Esophagus squamous epithelium (tissue), 5 donors: ENCODE measurements at regions not wholly inside any gene's neighbourhood (a gene's known extent, or its start where the extent isn't known, plus 50 kb on each side); places are given as distances from the start of the nearest gene placed in this dataset.
"Not testable (repeated sequence)": the region's sequence is repeated elsewhere in the genome, so short reads cannot be mapped to it uniquely, and the experiment has no call there.

Experiments used
- DNase-seq: peaks from one replicate; lab custom pipeline; 2025; lab: John Stamatoyannopoulos, UW
- H3K27ac ChIP-seq, 4 donors: fragments of 200-600 bp; sonication (generic); one replicate each; pipeline ENCODE4 v1.5.1; 2016 to 2019; ENCODE audit warnings: mild to moderate bottlenecking in 1 of 4
- H3K27me3 ChIP-seq, 4 donors: fragments of 200-600 bp; sonication (generic); 1 replicate in 3 of 4; 2 replicates in 1 of 4; pipeline versions ENCODE4 v1.5.1 to v1.6.0; 2017 to 2021; ENCODE audit warnings: antibody characterized with exemption in 1 of 4
- H3K36me3 ChIP-seq, 3 donors: fragments of 200-600 bp; sonication (generic); one replicate each; pipeline ENCODE4 v1.5.1; 2016 to 2019
- H3K4me1 ChIP-seq, 3 donors: fragments of 200-600 bp; sonication (generic); one replicate each; pipeline ENCODE4 v1.5.1; 2017 to 2019
- H3K4me3 ChIP-seq, 4 donors: fragments of 200-600 bp; sonication (generic); 1 replicate in 3 of 4; 2 replicates in 1 of 4; pipeline ENCODE4 v1.5.1; 2016 to 2019; ENCODE audit warnings: mild to moderate bottlenecking in 2 of 4, moderate library complexity in 1 of 4
- H3K9me3 ChIP-seq, 3 donors: fragments of 200-600 bp; sonication (generic); one replicate each; pipeline ENCODE4 v1.5.1; 2016 to 2019
- CTCF ChIP-seq, 6 experiments: fragments of 450-650 bp in 4 of 6; fragments of 200-600 bp in 2 of 6; sonication (generic) in 2 of 6; IDR thresholded peaks; one replicate each; pipeline ENCODE4 v1.5.1; 2016 to 2019; ENCODE audit warnings: antibody characterized with exemption in 6 of 6, mild to moderate bottlenecking in 4 of 6, moderate library complexity in 4 of 6
- POLR2A ChIP-seq, 4 donors: fragments of 450-650 bp; IDR thresholded peaks; one replicate each; pipeline ENCODE4 v1.6.1; 2017; ENCODE audit warnings: antibody characterized with exemption in 4 of 4, mild to moderate bottlenecking in 4 of 4, moderate library complexity in 3 of 4
- WGBS, 2 donors: methylation state at CpG; one replicate each; pipeline ENCODE4 v1.1.5; 2018; 5-methylcytosine and 5-hydroxymethylcytosine counted together
- intact Hi-C: fragments of 100-400 bp; cut with DNase I; formaldehyde crosslinking; loops from one replicate; pipeline ENCODE4 v1.15.0; 2022
- donor health status: DM: yes; HTN: yes; CAD: no.

GRCh38 chr6:165146456-165146855 is 162.9 kb downstream of the C6orf118 start:
- Histone ChIP-seq H3K36me3 (no peaks in the 10 kb centered on the region), H3K27ac (no peak overlapping the region), H3K9me3 (peaks cover 0 to 15% (median 0%) of the 10 kb centered on the region in 3 donors), H3K4me1 (no peaks in the 10 kb centered on the region), H3K4me3 (no peak overlapping the region), H3K27me3 (no peaks in the 10 kb centered on the region)
- TF ChIP-seq POLR2A (IDR thresholded peaks at IDR 0.05) (no peak), CTCF (IDR thresholded peaks at IDR 0.05) (no peak)
- DNase-seq = no peak
- 46 to 72% methylated on average over 3 of the region's 3 CpGs for WGBS, 2 donors
- intact Hi-C loops = no loop called here

- TF ChIP-seq POLR2A (IDR thresholded peaks at IDR 0.05) (no peak), CTCF (IDR thresholded peaks at IDR 0.05) (no peak)
- no peak for DNase-seq
- Histone ChIP-seq H3K27me3 (no peaks in the 10 kb centered on the region), H3K4me1 (no peaks in the 10 kb centered on the region), H3K36me3 (no peaks in the 10 kb centered on the region), H3K9me3 (peaks cover 0 to 20% (median 8%) of the 10 kb centered on the region in 3 donors), H3K4me3 (no peak overlapping the region), H3K27ac (no peak overlapping the region)
- WGBS, 2 donors = 59 to 60% methylated on average over 2 of the region's 2 CpGs
- intact Hi-C loops = no loop called here
Measured at GRCh38 chr6:165135889-165136288, 173.5 kb downstream of the C6orf118 start.

- no peaks in the 10 kb centered on the region for H3K27me3 ChIP-seq
- no peaks in the 10 kb centered on the region for H3K4me1 ChIP-seq
- H3K4me3 ChIP-seq = no peak overlapping the region
- 43 to 56% methylated on average over 4 of the region's 4 CpGs for WGBS, 2 donors
- TF ChIP-seq CTCF (IDR thresholded peaks at IDR 0.05) (no peak), POLR2A (IDR thresholded peaks at IDR 0.05) (no peak)
- DNase-seq = no peak
- H3K27ac ChIP-seq = no peak overlapping the region
- H3K36me3 ChIP-seq = no peaks in the 10 kb centered on the region
- no peaks in the 10 kb centered on the region for H3K9me3 ChIP-seq
- intact Hi-C loops = no loop called here
Measured at GRCh38 chr6:165129086-165129485, 180.3 kb downstream of the C6orf118 start.

- DNase-seq, H3K4me3 ChIP-seq, H3K27ac ChIP-seq, H3K9me3 ChIP-seq, H3K27me3 ChIP-seq, intact Hi-C loops, H3K36me3 ChIP-seq, H3K4me1 ChIP-seq: not testable (repeated sequence)
- WGBS, 2 donors = 68 to 72% methylated on average over 17 of the region's 17 CpGs
Measured at GRCh38 chr6:165127743-165128142, 181.7 kb downstream of the C6orf118 start.

GRCh38 chr6:165124681-165125080 is 184.7 kb downstream of the C6orf118 start:
- H3K4me1 ChIP-seq, DNase-seq, H3K36me3 ChIP-seq, H3K4me3 ChIP-seq, H3K27me3 ChIP-seq, H3K9me3 ChIP-seq, H3K27ac ChIP-seq, intact Hi-C loops: not testable (repeated sequence)
- WGBS, 2 donors = 88 to 90% methylated on average over 2 to 4 of the region's 4 CpGs

DNA sequence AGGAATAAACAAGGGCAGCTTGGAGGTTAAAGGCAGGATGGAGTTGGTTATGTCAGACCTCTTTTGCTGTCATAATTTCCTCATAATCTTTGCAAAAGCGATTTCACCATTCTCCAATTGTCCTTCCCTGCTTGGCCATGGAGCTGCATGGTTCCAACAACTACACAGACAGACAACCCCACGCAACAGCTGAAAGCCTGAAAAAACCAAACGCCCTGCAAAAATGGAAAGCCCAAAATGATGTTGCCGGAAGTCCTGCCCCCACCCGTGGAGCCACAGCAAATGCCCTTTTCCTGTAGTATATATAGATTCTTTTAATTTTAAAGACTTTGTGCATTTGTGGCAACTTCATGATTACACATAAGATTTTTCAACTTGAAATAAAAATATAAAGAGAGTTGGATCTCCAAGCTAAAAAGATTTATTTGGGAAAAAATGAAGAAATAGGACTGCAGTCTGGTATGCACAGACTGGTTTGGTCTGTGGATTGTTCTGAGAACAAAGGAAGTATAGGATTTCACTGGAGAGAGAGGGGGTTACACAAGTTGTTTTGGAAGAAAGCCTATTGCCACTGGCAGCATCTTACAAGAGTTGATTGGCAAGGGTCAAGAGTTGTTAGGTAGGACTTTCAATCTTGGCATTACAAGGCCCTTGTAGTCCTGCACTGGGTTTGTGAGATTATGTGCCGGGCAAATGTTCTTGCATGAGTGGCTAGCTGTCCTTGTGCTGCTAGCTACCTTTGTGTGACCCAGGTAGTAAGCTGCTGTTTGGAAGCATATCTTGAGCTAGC is 190.0 kb downstream of the C6orf118 start:
- no peaks in the 10 kb centered on the region for H3K9me3 ChIP-seq
- DNase-seq = no peak

More for the DNA sequence above, 190.0 kb downstream of the C6orf118 start:
- WGBS, 2 donors = 68 to 69% methylated on average over 6 of the region's 6 CpGs
- H3K36me3 ChIP-seq = no peaks in the 10 kb centered on the region
- no peak overlapping the region for H3K4me3 ChIP-seq
- TF ChIP-seq POLR2A (IDR thresholded peaks at IDR 0.05) (no peak), CTCF (IDR thresholded peaks at IDR 0.05) (no peak)
- H3K4me1 ChIP-seq = no peaks in the 10 kb centered on the region
- H3K27me3 ChIP-seq = no peaks in the 10 kb centered on the region
- H3K27ac ChIP-seq = no peak overlapping the region
- intact Hi-C loops = no loop called here
